GM21723 (cell line): ENCODE measurements at regions not wholly inside any gene's neighbourhood (a gene's known extent, or its start where the extent isn't known, plus 50 kb on each side); places are given as distances from the start of the nearest gene placed in this dataset.
"Not testable (repeated sequence)": the region's sequence is repeated elsewhere in the genome, so short reads cannot be mapped to it uniquely, and the experiment has no call there.

Experiments
- ATAC-seq: cut with Tn5 transposase; IDR thresholded peaks from one replicate; pipeline ENCODE4 v1.9.1; 2021; ENCODE audit warnings: mild to moderate bottlenecking, moderate library complexity; ENCODE audit not compliant: unreplicated experiment

GRCh38 chr12:5305425-5305824 lies 126.5 kb upstream of the NTF3 start:
- no peak for ATAC-seq

- no peak for ATAC-seq
Observed at GRCh38 chr12:5305886-5306545, 125.9 kb upstream of the NTF3 start.

GRCh38 chr12:5307065-5307464 lies 124.8 kb upstream of the NTF3 start:
- no peak for ATAC-seq

- no peak for ATAC-seq
Observed at GRCh38 chr12:5308216-5308615, 123.7 kb upstream of the NTF3 start.

- no peak for ATAC-seq
Observed at GRCh38 chr12:5308996-5309395, 122.9 kb upstream of the NTF3 start.

GRCh38 chr12:5309654-5310053 lies 122.3 kb upstream of the NTF3 start:
- ATAC-seq, result no peak

GRCh38 chr12:5310151-5310550 lies 121.8 kb upstream of the NTF3 start:
- no peak for ATAC-seq

- no peak for ATAC-seq
Observed at GRCh38 chr12:5317556-5317955, 114.4 kb upstream of the NTF3 start.

- ATAC-seq, result no peak
Observed at GRCh38 chr12:5318874-5319273, 113.0 kb upstream of the NTF3 start.

GRCh38 chr12:5328669-5329517 lies 103.0 kb upstream of the NTF3 start:
- ATAC-seq, result no peak

GRCh38 chr12:5332551-5332950 lies 99.4 kb upstream of the NTF3 start:
- ATAC-seq, result no peak

- ATAC-seq, result no peak
Observed at GRCh38 chr12:5333096-5333495, 98.8 kb upstream of the NTF3 start.

GRCh38 chr12:5335069-5335468 lies 96.8 kb upstream of the NTF3 start:
- no peak for ATAC-seq

GRCh38 chr12:5341086-5341485 lies 90.8 kb upstream of the NTF3 start:
- ATAC-seq, result not testable (repeated sequence)

GRCh38 chr12:5343711-5344110 lies 88.2 kb upstream of the NTF3 start:
- ATAC-seq, result no peak

- ATAC-seq, result no peak
Observed at GRCh38 chr12:5344131-5344530, 87.8 kb upstream of the NTF3 start.

GRCh38 chr12:5345534-5345933 lies 86.4 kb upstream of the NTF3 start:
- ATAC-seq, result no peak

- no peak for ATAC-seq
Observed at GRCh38 chr12:5348057-5348456, 83.9 kb upstream of the NTF3 start.

- ATAC-seq, result no peak
Observed at GRCh38 chr12:5348491-5348890, 83.4 kb upstream of the NTF3 start.

- no peak for ATAC-seq
Observed at GRCh38 chr12:5364036-5364770, 67.7 kb upstream of the NTF3 start.

GRCh38 chr12:5369298-5369697 lies 62.6 kb upstream of the NTF3 start:
- no peak for ATAC-seq

GRCh38 chr12:5371631-5372030 lies 60.3 kb upstream of the NTF3 start:
- ATAC-seq, result no peak
